ENCODE measurements at regions not wholly inside any gene's neighbourhood (a gene's known extent, or its start where the extent isn't known, plus 50 kb on each side); places are given as distances from the start of the nearest gene placed in this dataset.
"Not testable (repeated sequence)": the region's sequence is repeated elsewhere in the genome, so short reads cannot be mapped to it uniquely, and the experiment has no call there.

GRCh38 chr5:34555699-34556508 lies 100.2 kb upstream of the RAI14 start:
- no peak for DNase-seq (ENCODE audit: low read depth in 2 of 2)

- no peak for DNase-seq (ENCODE audit: low read depth in 2 of 2)
These were observed 99.7 kb upstream of the RAI14 start for GRCh38 chr5:34556509-34556782.

- DNase-seq (ENCODE audit: low read depth in 2 of 2): not testable (repeated sequence)
These were observed 94.5 kb upstream of the RAI14 start for GRCh38 chr5:34561581-34561980.

GRCh38 chr5:34562791-34563190 lies 93.3 kb upstream of the RAI14 start:
- DNase-seq (ENCODE audit: low read depth in 2 of 2): no peak

- DNase-seq (ENCODE audit: low read depth in 2 of 2): no peak
These were observed 92.9 kb upstream of the RAI14 start for GRCh38 chr5:34563269-34563668.

GRCh38 chr5:34563931-34564709 lies 92.0 kb upstream of the RAI14 start:
- DNase-seq (ENCODE audit: low read depth in 2 of 2): no peak

GRCh38 chr5:34564710-34565235 lies 91.4 kb upstream of the RAI14 start:
- no peak for DNase-seq (ENCODE audit: low read depth in 2 of 2)

GRCh38 chr5:34570143-34570542 lies 86.0 kb upstream of the RAI14 start:
- no peak for DNase-seq (ENCODE audit: low read depth in 2 of 2)

GRCh38 chr5:34570721-34571676 lies 85.1 kb upstream of the RAI14 start:
- DNase-seq (ENCODE audit: low read depth in 2 of 2): no peak

- no peak for DNase-seq (ENCODE audit: low read depth in 2 of 2)
These were observed 84.5 kb upstream of the RAI14 start for GRCh38 chr5:34571677-34572041.

GRCh38 chr5:34574936-34575467 lies 81.1 kb upstream of the RAI14 start:
- DNase-seq (ENCODE audit: low read depth in 2 of 2): no peak

GRCh38 chr5:34576891-34577666 lies 79.0 kb upstream of the RAI14 start:
- DNase-seq (ENCODE audit: low read depth in 2 of 2): no peak

GRCh38 chr5:34578962-34579361 lies 77.2 kb upstream of the RAI14 start:
- DNase-seq (ENCODE audit: low read depth in 2 of 2): no peak

- no peak for DNase-seq (ENCODE audit: low read depth in 2 of 2)
These were observed 75.1 kb upstream of the RAI14 start for GRCh38 chr5:34580983-34581382.

- no peak for DNase-seq (ENCODE audit: low read depth in 2 of 2)
These were observed 73.8 kb upstream of the RAI14 start for GRCh38 chr5:34582371-34582770.

- DNase-seq (ENCODE audit: low read depth in 2 of 2): no peak
These were observed 73.0 kb upstream of the RAI14 start for GRCh38 chr5:34583167-34583566.

- no peak for DNase-seq (ENCODE audit: low read depth in 2 of 2)
These were observed 72.0 kb upstream of the RAI14 start for GRCh38 chr5:34584165-34584564.

GRCh38 chr5:34585601-34586104 lies 70.5 kb upstream of the RAI14 start:
- DNase-seq (ENCODE audit: low read depth in 2 of 2): no peak

GRCh38 chr5:34586117-34586885 lies 69.8 kb upstream of the RAI14 start:
- DNase-seq (ENCODE audit: low read depth in 2 of 2): no peak

All from stimulated activated CD8-positive, alpha-beta memory T cell treated with anti-CD3 and anti-CD28 coated beads, Interleukin-2, amount 100 ng/mL, for 48 hours (primary cell).